ENCODE measurements at regions not wholly inside any gene's neighbourhood (a gene's known extent, or its start where the extent isn't known, plus 50 kb on each side); places are given as distances from the start of the nearest gene placed in this dataset.

DNA sequence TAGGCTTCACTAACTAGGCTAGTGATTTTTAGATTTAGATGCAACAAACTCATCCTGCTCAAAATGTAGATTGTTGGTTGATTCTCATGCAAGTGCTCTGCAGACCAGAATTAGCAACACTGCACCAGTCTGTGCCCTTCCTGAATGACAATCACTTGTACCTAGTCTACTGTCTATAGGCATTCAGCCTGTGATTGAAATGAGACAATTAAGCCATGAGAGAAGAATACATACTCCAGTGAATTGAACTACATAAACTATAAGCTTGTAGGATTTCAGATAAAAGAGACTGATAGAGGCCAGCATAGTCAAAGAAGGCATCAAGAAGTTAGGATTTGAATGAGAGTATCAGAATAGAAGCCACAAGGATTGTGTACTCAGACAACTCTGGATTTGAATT lies 138.3 kb upstream of the NRXN1 start:
- TF ChIP-seq EZH2phosphoT487 (IDR thresholded peaks at IDR 0.05; ENCODE audit: low read depth, severe bottlenecking, unreplicated experiment): no peak
- TF ChIP-seq, protein P1, sequence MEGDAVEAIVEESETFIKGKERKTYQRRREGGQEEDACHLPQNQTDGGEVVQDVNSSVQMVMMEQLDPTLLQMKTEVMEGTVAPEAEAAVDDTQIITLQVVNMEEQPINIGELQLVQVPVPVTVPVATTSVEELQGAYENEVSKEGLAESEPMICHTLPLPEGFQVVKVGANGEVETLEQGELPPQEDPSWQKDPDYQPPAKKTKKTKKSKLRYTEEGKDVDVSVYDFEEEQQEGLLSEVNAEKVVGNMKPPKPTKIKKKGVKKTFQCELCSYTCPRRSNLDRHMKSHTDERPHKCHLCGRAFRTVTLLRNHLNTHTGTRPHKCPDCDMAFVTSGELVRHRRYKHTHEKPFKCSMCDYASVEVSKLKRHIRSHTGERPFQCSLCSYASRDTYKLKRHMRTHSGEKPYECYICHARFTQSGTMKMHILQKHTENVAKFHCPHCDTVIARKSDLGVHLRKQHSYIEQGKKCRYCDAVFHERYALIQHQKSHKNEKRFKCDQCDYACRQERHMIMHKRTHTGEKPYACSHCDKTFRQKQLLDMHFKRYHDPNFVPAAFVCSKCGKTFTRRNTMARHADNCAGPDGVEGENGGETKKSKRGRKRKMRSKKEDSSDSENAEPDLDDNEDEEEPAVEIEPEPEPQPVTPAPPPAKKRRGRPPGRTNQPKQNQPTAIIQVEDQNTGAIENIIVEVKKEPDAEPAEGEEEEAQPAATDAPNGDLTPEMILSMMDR (IDR thresholded peaks at IDR 0.05; ENCODE audit: poor library complexity): no peak
